Right atrium auricular region (tissue), 2 donors: ENCODE measurements at regions not wholly inside any gene's neighbourhood (a gene's known extent, or its start where the extent isn't known, plus 50 kb on each side); places are given as distances from the start of the nearest gene placed in this dataset.
"Not testable (repeated sequence)": the region's sequence is repeated elsewhere in the genome, so short reads cannot be mapped to it uniquely, and the experiment has no call there.

Experiments
- DNase-seq: peaks from one replicate; pipeline ENCODE4 v3.0.0-alpha.2; 2019; ENCODE audit warnings: low spot score
- H3K27ac ChIP-seq, 2 donors: fragments of 200-600 bp; sonication (generic); 1 replicate in 1 of 2; 2 replicates in 1 of 2; pipeline ENCODE4 v1.5.1; 2016 to 2019
- H3K27me3 ChIP-seq, 2 donors: fragments of 200-600 bp; sonication (generic); one replicate each; pipeline versions ENCODE4 v1.5.1 to v1.6.0; 2017 to 2019
- H3K36me3 ChIP-seq: fragments of 200-600 bp; sonication (generic); one replicate; pipeline ENCODE4 v1.5.1; 2016
- H3K4me1 ChIP-seq, 2 donors: fragments of 200-600 bp; sonication (generic); one replicate each; pipeline versions ENCODE4 v1.5.1 to v1.6.0; 2017 to 2019
- H3K4me3 ChIP-seq, 2 donors: fragments of 200-600 bp; sonication (generic); 1 replicate in 1 of 2; 2 replicates in 1 of 2; pipeline ENCODE4 v1.5.1; 2017 to 2019; ENCODE audit warnings: mild to moderate bottlenecking in 1 of 2, moderate library complexity in 1 of 2
- H3K9me3 ChIP-seq, 2 donors: fragments of 200-600 bp; sonication (generic); one replicate each; pipeline ENCODE4 v1.5.1; 2019
- TF ChIP-seq, protein P1 (sequence below), 2 donors: fragments of 200-600 bp; sonication (generic); IDR thresholded peaks; one replicate each; pipeline ENCODE4 v1.5.1; 2019; ENCODE audit warnings: antibody characterized with exemption in 2 of 2

- no peaks in the 10 kb centered on the region for H3K36me3 ChIP-seq
- DNase-seq, result no peak
- no peak overlapping the region for H3K27ac ChIP-seq
- TF ChIP-seq, protein P1, sequence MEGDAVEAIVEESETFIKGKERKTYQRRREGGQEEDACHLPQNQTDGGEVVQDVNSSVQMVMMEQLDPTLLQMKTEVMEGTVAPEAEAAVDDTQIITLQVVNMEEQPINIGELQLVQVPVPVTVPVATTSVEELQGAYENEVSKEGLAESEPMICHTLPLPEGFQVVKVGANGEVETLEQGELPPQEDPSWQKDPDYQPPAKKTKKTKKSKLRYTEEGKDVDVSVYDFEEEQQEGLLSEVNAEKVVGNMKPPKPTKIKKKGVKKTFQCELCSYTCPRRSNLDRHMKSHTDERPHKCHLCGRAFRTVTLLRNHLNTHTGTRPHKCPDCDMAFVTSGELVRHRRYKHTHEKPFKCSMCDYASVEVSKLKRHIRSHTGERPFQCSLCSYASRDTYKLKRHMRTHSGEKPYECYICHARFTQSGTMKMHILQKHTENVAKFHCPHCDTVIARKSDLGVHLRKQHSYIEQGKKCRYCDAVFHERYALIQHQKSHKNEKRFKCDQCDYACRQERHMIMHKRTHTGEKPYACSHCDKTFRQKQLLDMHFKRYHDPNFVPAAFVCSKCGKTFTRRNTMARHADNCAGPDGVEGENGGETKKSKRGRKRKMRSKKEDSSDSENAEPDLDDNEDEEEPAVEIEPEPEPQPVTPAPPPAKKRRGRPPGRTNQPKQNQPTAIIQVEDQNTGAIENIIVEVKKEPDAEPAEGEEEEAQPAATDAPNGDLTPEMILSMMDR (IDR thresholded peaks at IDR 0.05), result no peak
- H3K4me3 ChIP-seq, result no peak overlapping the region
- H3K27me3 ChIP-seq, result no peaks in the 10 kb centered on the region
- H3K4me1 ChIP-seq, result no peaks in the 10 kb centered on the region
- no peaks in the 10 kb centered on the region for H3K9me3 ChIP-seq
Observed at GRCh38 chr3:165682734-165683133, 154.5 kb downstream of the BCHE start.

DNA sequence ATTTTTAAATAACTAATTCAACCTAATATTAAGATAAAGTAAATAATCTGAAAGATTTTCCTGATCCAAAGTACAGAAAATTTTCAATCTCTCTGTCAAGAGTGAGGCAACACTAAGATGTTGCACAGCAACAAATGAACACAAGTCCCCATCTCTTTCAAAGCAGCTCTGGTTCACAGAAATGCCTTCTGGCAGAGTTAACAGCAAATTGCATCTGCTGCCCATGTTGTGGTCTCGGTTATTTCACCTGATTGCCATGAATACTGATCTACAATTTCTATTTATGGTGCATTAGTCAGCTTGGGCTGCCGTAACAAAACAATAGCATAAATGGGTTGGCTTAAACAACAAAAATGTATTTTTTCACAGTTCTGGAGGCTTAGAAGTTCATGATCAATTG, 167.3 kb downstream of the BCHE start:
- no peaks in the 10 kb centered on the region for H3K4me1 ChIP-seq

GRCh38 chr3:165669504-165669903, 167.7 kb downstream of the BCHE start:
- peaks cover 0 to 3% of the 10 kb centered on the region in 2 donors for H3K9me3 ChIP-seq
- H3K4me1 ChIP-seq, result no peaks in the 10 kb centered on the region
- no peaks in the 10 kb centered on the region for H3K27me3 ChIP-seq
- H3K4me3 ChIP-seq, result no peak overlapping the region
- no peak for DNase-seq
- H3K36me3 ChIP-seq, result no peaks in the 10 kb centered on the region
- TF ChIP-seq, protein P1 (IDR thresholded peaks at IDR 0.05), result no peak
- H3K27ac ChIP-seq, result no peak overlapping the region

More for the DNA sequence above, 167.3 kb downstream of the BCHE start:
- Histone ChIP-seq H3K27me3 (no peaks in the 10 kb centered on the region), H3K36me3 (no peaks in the 10 kb centered on the region), H3K27ac (no peak overlapping the region), H3K9me3 (peaks cover 0 to 4% of the 10 kb centered on the region in 2 donors), H3K4me3 (no peak overlapping the region)
- no peak for DNase-seq
- TF ChIP-seq, protein P1 (IDR thresholded peaks at IDR 0.05), result no peak

GRCh38 chr3:165667676-165668075, 169.5 kb downstream of the BCHE start:
- H3K36me3 ChIP-seq, result no peaks in the 10 kb centered on the region
- H3K4me1 ChIP-seq, result no peaks in the 10 kb centered on the region
- no peak overlapping the region for H3K4me3 ChIP-seq
- H3K27ac ChIP-seq, result no peak overlapping the region
- no peak for DNase-seq
- no peaks in the 10 kb centered on the region for H3K27me3 ChIP-seq
- no peaks in the 10 kb centered on the region for H3K9me3 ChIP-seq
- TF ChIP-seq, protein P1 (IDR thresholded peaks at IDR 0.05), result no peak

DNA sequence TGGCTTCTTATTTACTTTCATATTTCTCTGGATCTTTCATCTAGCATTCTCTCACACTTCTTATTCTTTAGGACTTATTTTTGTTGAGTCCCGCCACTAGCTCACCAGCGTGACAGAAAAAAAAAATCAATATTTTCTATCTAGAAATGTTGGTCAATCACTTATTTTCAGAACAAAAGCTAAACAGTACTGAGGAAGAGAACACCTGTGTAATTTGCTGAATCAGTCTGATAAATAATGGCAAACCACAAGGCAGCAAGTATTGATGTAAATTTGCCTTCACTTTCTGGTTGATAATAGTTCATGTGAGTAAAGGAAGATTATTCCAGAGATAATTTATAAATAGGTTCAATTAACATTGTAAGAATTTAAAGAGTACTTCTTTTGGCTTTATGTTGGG, 179.2 kb downstream of the BCHE start:
- TF ChIP-seq, protein P1 (IDR thresholded peaks at IDR 0.05), result no peak

DNA sequence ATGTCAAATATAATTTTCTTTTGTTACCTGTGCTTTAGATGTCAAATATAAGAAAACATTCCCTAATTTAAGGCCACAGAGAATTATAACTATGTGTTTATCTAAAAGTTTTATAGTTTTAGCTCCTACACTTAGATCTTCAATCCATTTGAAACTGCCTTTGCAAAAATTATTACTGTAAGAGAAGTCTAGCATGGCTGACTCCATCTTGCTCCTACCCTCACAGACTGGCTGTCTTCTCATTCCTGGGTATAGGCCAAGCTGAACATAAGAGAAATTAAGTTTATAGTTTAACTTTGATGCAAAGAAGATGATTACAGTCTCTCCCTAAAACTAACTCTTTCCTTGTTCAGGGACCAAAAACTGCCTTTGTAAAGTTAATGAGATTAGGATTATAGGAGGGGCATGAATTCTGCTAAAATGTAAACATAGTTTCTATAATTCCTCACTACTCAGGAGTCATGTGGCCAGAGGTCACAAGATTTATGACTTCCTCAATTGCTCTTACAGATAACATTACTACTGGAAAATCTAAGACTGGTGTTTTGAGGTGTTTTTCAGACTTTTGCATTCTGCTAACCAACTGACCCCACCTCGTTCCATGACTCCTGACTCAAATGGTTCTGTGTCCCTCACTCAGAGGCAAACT, 184.0 kb downstream of the BCHE start:
- Histone ChIP-seq H3K4me3 (no peak overlapping the region), H3K9me3 (no peaks in the 10 kb centered on the region), H3K4me1 (no peaks in the 10 kb centered on the region), H3K27ac (no peak overlapping the region), H3K27me3 (no peaks in the 10 kb centered on the region), H3K36me3 (no peaks in the 10 kb centered on the region)
- no peak for DNase-seq
- TF ChIP-seq, protein P1 (IDR thresholded peaks at IDR 0.05), result no peak

More for the DNA sequence above, 179.2 kb downstream of the BCHE start:
- H3K4me3 ChIP-seq, result no peak overlapping the region
- H3K27ac ChIP-seq, result no peak overlapping the region
- no peaks in the 10 kb centered on the region for H3K27me3 ChIP-seq
- H3K9me3 ChIP-seq, result no peaks in the 10 kb centered on the region
- H3K4me1 ChIP-seq, result no peaks in the 10 kb centered on the region
- H3K36me3 ChIP-seq, result no peaks in the 10 kb centered on the region
- DNase-seq, result no peak

- DNase-seq, H3K27me3 ChIP-seq, H3K4me1 ChIP-seq, H3K36me3 ChIP-seq, H3K4me3 ChIP-seq, H3K27ac ChIP-seq: not testable (repeated sequence)
- peaks cover 0 to 10% of the 10 kb centered on the region in 2 donors for H3K9me3 ChIP-seq
Observed at GRCh38 chr3:165649282-165649681, 187.9 kb downstream of the BCHE start.
